OCI-LY7 (cell line): ENCODE measurements at regions not wholly inside any gene's neighbourhood (a gene's known extent, or its start where the extent isn't known, plus 50 kb on each side); places are given as distances from the start of the nearest gene placed in this dataset.

Source experiments
- BruUV-seq: library from RNA; stranded (reverse); fragments of 400-500 nt; replicated peaks from 2 replicates; lab custom pipeline; 2021; lab: Mats Ljungman, UMichigan
- CTCF ChIA-PET: fragments of 300-600 bp; sonication (Branson Sonifier 250); formaldehyde crosslinking; loops from one replicate; lab custom pipeline; 2022; ENCODE audit warnings: antibody characterized with exemption; ENCODE audit not compliant: unreplicated experiment; lab: Charles Lee
- POLR2A ChIA-PET: fragments of 300-600 bp; sonication (Branson Sonifier 250); formaldehyde crosslinking; loops from one replicate; lab custom pipeline; 2022; ENCODE audit warnings: antibody characterized with exemption; lab: Charles Lee
- DNase-seq: peaks from one replicate; pipeline ENCODE4 v3.0.0-alpha.2; 2015; ENCODE audit warnings: low spot score
- H2AFZ ChIP-seq: fragments of 200-600 bp; sonication (generic), shearing (Covaris generic); 2 replicates; pipeline ENCODE4 v1.6.1; 2014; ENCODE audit warnings: mild to moderate bottlenecking, antibody characterized with exemption, low read length, moderate library complexity
- H3K27ac ChIP-seq: fragments of 200-600 bp; sonication (generic); 2 replicates; pipeline ENCODE4 v1.5.1; 2014; ENCODE audit warnings: mixed run types, low read depth, mild to moderate bottlenecking, moderate library complexity, low read length, inconsistent platforms; ENCODE audit not compliant: poor library complexity, severe bottlenecking
- H3K36me3 ChIP-seq: fragments of 200-600 bp; sonication (generic); 2 replicates; pipeline ENCODE4 v1.6.1; 2014; ENCODE audit warnings: mild to moderate bottlenecking, antibody characterized with exemption, low read length, moderate library complexity, mixed read lengths; ENCODE audit not compliant: insufficient read depth
- H3K4me1 ChIP-seq: fragments of 200-600 bp; sonication (generic); 2 replicates; pipeline ENCODE4 v1.5.1; 2014; ENCODE audit warnings: mild to moderate bottlenecking, low read length; ENCODE audit not compliant: insufficient read depth, poor library complexity, severe bottlenecking
- H3K4me2 ChIP-seq: fragments of 200-600 bp; sonication (generic); 2 replicates; pipeline ENCODE4 v1.6.1; 2014; ENCODE audit warnings: mild to moderate bottlenecking, low read length
- H3K4me3 ChIP-seq: fragments of 200-600 bp; sonication (generic); 2 replicates; pipeline ENCODE4 v1.5.1; 2014; ENCODE audit warnings: mild to moderate bottlenecking, low read depth, low read length; ENCODE audit not compliant: poor library complexity, severe bottlenecking
- H3K79me2 ChIP-seq: fragments of 200-600 bp; sonication (generic); 2 replicates; pipeline ENCODE4 v1.6.1; 2016; ENCODE audit warnings: low read depth, mild to moderate bottlenecking, low read length, moderate library complexity, mixed read lengths; ENCODE audit not compliant: insufficient read depth
- H3K9me2 ChIP-seq: fragments of 200-600 bp; sonication (generic); 2 replicates; pipeline ENCODE4 v1.6.1; 2016; ENCODE audit warnings: mild to moderate bottlenecking, low read length, mixed read lengths; ENCODE audit not compliant: insufficient read depth
- H3K9me3 ChIP-seq: fragments of 200-600 bp; sonication (generic); 2 replicates; pipeline ENCODE4 v1.6.1; 2014; ENCODE audit warnings: mild to moderate bottlenecking, mixed run types, low read length, mixed read lengths
- H4K20me1 ChIP-seq: fragments of 200-600 bp; sonication (generic); 2 replicates; pipeline ENCODE4 v1.6.1; 2014; ENCODE audit warnings: mild to moderate bottlenecking, antibody characterized with exemption, low read length, moderate library complexity, mixed read lengths; ENCODE audit not compliant: insufficient read depth
- EZH2phosphoT487 ChIP-seq: fragments of 200-600 bp; sonication (generic); IDR thresholded peaks from 2 replicates; pipeline ENCODE4 v1.6.1; 2018; ENCODE audit warnings: low read depth, borderline replicate concordance, mild to moderate bottlenecking, mixed run types, antibody characterized with exemption, low read length, moderate library complexity, mixed read lengths
- intact Hi-C: fragments of 100-400 bp; cut with micrococcal nuclease; formaldehyde crosslinking; loops from one replicate; pipeline ENCODE4 v1.10.0; 2022; ENCODE audit not compliant: unreplicated experiment
- TF ChIP-seq, protein P1 (sequence below): fragments of 200-600 bp; sonication (generic); conservative IDR thresholded peaks from 2 replicates; pipeline ENCODE4 v1.5.1; 2014; ENCODE audit warnings: mild to moderate bottlenecking, antibody characterized with exemption, low read length, moderate library complexity, mixed read lengths

DNA sequence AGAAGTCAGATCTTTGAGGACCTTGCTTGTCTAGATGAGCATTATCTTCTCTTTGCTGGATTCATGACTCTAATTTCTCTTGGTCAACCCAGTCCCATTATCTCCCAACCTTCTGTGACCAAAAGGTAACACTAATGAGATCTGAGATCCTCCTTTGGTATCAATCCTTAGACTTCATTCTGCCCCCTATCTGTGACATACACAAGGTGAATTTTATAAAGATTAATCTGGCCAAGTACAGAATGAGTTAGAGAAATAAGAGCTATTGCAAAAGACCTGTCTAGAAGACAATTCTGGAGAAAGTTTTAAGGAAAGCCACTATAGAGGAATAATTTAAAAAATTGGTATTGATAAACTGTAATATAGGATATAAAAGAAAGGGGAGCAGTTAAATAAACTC lies 113.8 kb upstream of the KCNMB2 start:
- no peaks in the 10 kb centered on the region for H3K36me3 ChIP-seq
- POLR2A ChIA-PET = interaction anchor here (0.8 kb wide), 1 partner anchor 11 kb away, joined by 3 read pairs; no protein-coding TSS in a partner anchor
- TF ChIP-seq, protein P1, sequence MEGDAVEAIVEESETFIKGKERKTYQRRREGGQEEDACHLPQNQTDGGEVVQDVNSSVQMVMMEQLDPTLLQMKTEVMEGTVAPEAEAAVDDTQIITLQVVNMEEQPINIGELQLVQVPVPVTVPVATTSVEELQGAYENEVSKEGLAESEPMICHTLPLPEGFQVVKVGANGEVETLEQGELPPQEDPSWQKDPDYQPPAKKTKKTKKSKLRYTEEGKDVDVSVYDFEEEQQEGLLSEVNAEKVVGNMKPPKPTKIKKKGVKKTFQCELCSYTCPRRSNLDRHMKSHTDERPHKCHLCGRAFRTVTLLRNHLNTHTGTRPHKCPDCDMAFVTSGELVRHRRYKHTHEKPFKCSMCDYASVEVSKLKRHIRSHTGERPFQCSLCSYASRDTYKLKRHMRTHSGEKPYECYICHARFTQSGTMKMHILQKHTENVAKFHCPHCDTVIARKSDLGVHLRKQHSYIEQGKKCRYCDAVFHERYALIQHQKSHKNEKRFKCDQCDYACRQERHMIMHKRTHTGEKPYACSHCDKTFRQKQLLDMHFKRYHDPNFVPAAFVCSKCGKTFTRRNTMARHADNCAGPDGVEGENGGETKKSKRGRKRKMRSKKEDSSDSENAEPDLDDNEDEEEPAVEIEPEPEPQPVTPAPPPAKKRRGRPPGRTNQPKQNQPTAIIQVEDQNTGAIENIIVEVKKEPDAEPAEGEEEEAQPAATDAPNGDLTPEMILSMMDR = peak; percentile 53; the same call in 1 of the 2 replicates
- TF ChIP-seq EZH2phosphoT487 = no peak

DNA sequence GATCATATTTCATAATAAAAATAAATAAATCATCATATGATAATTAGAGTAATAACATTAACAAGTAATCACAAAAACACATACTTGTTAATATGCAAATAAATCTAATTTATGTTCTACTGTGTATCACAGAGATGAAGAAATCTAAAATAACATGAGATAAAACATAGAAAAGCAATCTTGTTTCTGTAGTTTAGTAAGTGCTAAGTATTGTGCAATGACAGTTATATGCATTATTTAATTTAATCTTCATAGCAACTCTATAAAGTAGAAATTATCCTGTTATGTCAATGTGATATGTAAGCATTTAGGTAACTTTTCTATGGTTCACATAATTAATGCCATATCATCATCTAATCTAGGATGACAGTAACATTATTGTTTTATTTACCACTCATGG lies 108.2 kb upstream of the KCNMB2 start:
- Histone ChIP-seq H3K9me2 (no peaks in the 10 kb centered on the region), H3K27ac (no peak overlapping the region), H2AFZ (no peak overlapping the region), H3K4me1 (no peaks in the 10 kb centered on the region), H3K4me3 (no peak overlapping the region), H3K36me3 (no peaks in the 10 kb centered on the region), H3K9me3 (no peaks in the 10 kb centered on the region), H3K79me2 (no peaks in the 10 kb centered on the region), H4K20me1 (no peaks in the 10 kb centered on the region), H3K4me2 (no peak overlapping the region)
- CTCF ChIA-PET = no interaction called here
- no peak for DNase-seq
- BruUV-seq = no TSS peak
- POLR2A ChIA-PET = interaction anchor here (0.9 kb wide), 1 partner anchor 8 kb away, joined by 3 read pairs; no protein-coding TSS in a partner anchor
- intact Hi-C loops = no loop called here
- TF ChIP-seq, protein P1 = no peak
- TF ChIP-seq EZH2phosphoT487 = no peak

More for the DNA sequence above, 113.8 kb upstream of the KCNMB2 start:
- CTCF ChIA-PET = no interaction called here
- Histone ChIP-seq H3K4me1 (no peaks in the 10 kb centered on the region), H2AFZ (no peak overlapping the region), H3K9me2 (no peaks in the 10 kb centered on the region), H4K20me1 (no peaks in the 10 kb centered on the region), H3K27ac (no peak overlapping the region), H3K79me2 (no peaks in the 10 kb centered on the region), H3K4me2 (no peak overlapping the region), H3K4me3 (no peak overlapping the region), H3K9me3 (no peaks in the 10 kb centered on the region)
- DNase-seq = no peak
- BruUV-seq = no TSS peak
- intact Hi-C loops = no loop called here

DNA sequence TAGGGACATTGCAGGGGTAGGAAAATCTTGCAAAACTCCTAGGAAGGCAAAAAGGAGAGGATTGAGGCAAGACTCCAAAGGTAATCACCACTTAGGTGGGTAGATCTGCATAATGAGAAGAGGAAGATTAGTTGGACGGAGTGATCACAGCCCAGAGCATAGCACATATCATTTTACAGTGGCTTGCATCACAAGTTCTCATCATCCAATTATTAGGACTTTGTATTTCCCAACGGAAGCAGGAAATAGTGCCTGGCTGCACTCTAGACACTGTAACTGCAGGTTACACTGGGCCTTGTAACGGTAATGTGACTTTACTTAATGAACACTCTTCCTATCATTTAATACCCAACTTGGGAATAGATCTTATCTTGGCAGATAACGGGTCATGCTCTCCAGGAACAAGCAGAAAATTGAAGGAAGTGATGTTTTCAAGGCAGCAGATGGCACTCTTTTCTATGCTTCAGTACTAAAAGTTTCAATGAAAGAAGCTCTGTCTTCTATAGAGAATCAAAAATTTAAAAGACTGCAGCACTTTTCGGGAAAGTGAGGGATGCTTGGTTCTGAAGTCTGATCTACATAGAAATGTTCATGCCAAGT lies 101.9 kb upstream of the KCNMB2 start:
- TF ChIP-seq, protein P1 = peak; percentile 38; the same call in 1 of the 2 replicates
- no peak for TF ChIP-seq EZH2phosphoT487
- H2AFZ ChIP-seq = no peak overlapping the region
- POLR2A ChIA-PET = interaction anchor here (0.5 kb wide), 1 partner anchor 13 kb away, joined by 3 read pairs; no protein-coding TSS in a partner anchor

More for the DNA sequence above, 101.9 kb upstream of the KCNMB2 start:
- DNase-seq = no peak
- Histone ChIP-seq H3K9me3 (no peaks in the 10 kb centered on the region), H3K79me2 (no peaks in the 10 kb centered on the region), H3K4me1 (no peaks in the 10 kb centered on the region), H3K9me2 (no peaks in the 10 kb centered on the region), H3K27ac (no peak overlapping the region), H3K36me3 (no peaks in the 10 kb centered on the region), H3K4me3 (no peak overlapping the region), H3K4me2 (no peak overlapping the region), H4K20me1 (no peaks in the 10 kb centered on the region)
- intact Hi-C loops = no loop called here
- BruUV-seq = no TSS peak
- CTCF ChIA-PET = no interaction called here
